ENCODE measurements at regions not wholly inside any gene's neighbourhood (a gene's known extent, or its start where the extent isn't known, plus 50 kb on each side); places are given as distances from the start of the nearest gene placed in this dataset.

GRCh38 chr12:113759135-113759534, 207.0 kb downstream of the RBM19 start:
- Histone ChIP-seq H3K4me1 (no peaks in the 10 kb centered on the region), H3K36me3 (no peaks in the 10 kb centered on the region), H3K4me3 (no peak overlapping the region), H3K9me3 (peaks cover 0 to 6% (median 0%) of the 10 kb centered on the region in 11 donors), H3K27me3 (peaks cover 0 to 88% (median 67%) of the 10 kb centered on the region in 7 donors), H3K27ac (no peak overlapping the region)
- intact Hi-C loops (cut with DNase I): no loop called here
- TF ChIP-seq, protein P1, sequence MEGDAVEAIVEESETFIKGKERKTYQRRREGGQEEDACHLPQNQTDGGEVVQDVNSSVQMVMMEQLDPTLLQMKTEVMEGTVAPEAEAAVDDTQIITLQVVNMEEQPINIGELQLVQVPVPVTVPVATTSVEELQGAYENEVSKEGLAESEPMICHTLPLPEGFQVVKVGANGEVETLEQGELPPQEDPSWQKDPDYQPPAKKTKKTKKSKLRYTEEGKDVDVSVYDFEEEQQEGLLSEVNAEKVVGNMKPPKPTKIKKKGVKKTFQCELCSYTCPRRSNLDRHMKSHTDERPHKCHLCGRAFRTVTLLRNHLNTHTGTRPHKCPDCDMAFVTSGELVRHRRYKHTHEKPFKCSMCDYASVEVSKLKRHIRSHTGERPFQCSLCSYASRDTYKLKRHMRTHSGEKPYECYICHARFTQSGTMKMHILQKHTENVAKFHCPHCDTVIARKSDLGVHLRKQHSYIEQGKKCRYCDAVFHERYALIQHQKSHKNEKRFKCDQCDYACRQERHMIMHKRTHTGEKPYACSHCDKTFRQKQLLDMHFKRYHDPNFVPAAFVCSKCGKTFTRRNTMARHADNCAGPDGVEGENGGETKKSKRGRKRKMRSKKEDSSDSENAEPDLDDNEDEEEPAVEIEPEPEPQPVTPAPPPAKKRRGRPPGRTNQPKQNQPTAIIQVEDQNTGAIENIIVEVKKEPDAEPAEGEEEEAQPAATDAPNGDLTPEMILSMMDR (IDR thresholded peaks at IDR 0.05): no peak
- no peak for ATAC-seq
- 92 to 95% methylated on average over 2 of the region's 2 CpGs for WGBS, 2 donors
- no peak for DNase-seq

GRCh38 chr12:113758165-113758924, 207.8 kb downstream of the RBM19 start:
- Histone ChIP-seq H3K27me3 (peaks cover 0 to 84% (median 65%) of the 10 kb centered on the region in 7 donors), H3K4me1 (no peaks in the 10 kb centered on the region), H3K36me3 (no peaks in the 10 kb centered on the region), H3K9me3 (peaks cover 0 to 6% (median 0%) of the 10 kb centered on the region in 11 donors), H3K27ac (no peak overlapping the region), H3K4me3 (no peak overlapping the region)
- no peak for ATAC-seq
- TF ChIP-seq, protein P1 (IDR thresholded peaks at IDR 0.05): no peak
- intact Hi-C loops (cut with DNase I): no loop called here
- 39 to 44% methylated on average over 6 of the region's 6 CpGs for WGBS, 2 donors
- no peak for DNase-seq

GRCh38 chr12:113757221-113758002, 208.7 kb downstream of the RBM19 start:
- Histone ChIP-seq H3K4me3 (no peak overlapping the region), H3K27ac (no peak overlapping the region), H3K36me3 (no peaks in the 10 kb centered on the region), H3K27me3 (peaks cover 0 to 75% (median 60%) of the 10 kb centered on the region in 7 donors), H3K9me3 (peaks cover 0 to 6% (median 0%) of the 10 kb centered on the region in 11 donors), H3K4me1 (no peaks in the 10 kb centered on the region)
- intact Hi-C loops (cut with DNase I): no loop called here
- TF ChIP-seq, protein P1 (IDR thresholded peaks at IDR 0.05): no peak
- DNase-seq: no peak
- ATAC-seq: no peak
- WGBS, 2 donors: 49 to 50% methylated on average over 14 of the region's 14 CpGs

GRCh38 chr12:113756609-113757008, 209.5 kb downstream of the RBM19 start:
- no peak overlapping the region for H3K27ac ChIP-seq
- no peak for ATAC-seq
- 54 to 57% methylated on average over 4 of the region's 4 CpGs for WGBS, 2 donors

More at GRCh38 chr12:113756609-113757008, 209.5 kb downstream of the RBM19 start:
- DNase-seq: no peak
- H3K27me3 ChIP-seq: peaks cover 0 to 67% (median 53%) of the 10 kb centered on the region in 7 donors
- no peaks in the 10 kb centered on the region for H3K36me3 ChIP-seq
- H3K9me3 ChIP-seq: peaks cover 0 to 8% (median 0%) of the 10 kb centered on the region in 11 donors
- no peak overlapping the region for H3K4me3 ChIP-seq
- no peaks in the 10 kb centered on the region for H3K4me1 ChIP-seq
- TF ChIP-seq, protein P1 (IDR thresholded peaks at IDR 0.05): no peak
- intact Hi-C loops (cut with DNase I): no loop called here
